ENCODE measurements at regions not wholly inside any gene's neighbourhood (a gene's known extent, or its start where the extent isn't known, plus 50 kb on each side); places are given as distances from the start of the nearest gene placed in this dataset.

- no peak for TF ChIP-seq CTCF (IDR thresholded peaks at IDR 0.05; ENCODE audit: poor library complexity)
- no peak for TF ChIP-seq EZH2 (IDR thresholded peaks at IDR 0.05; ENCODE audit: borderline replicate concordance)
Measured at GRCh38 chr13:84136582-84136981, 254.3 kb upstream of the SLITRK1 start.
